Suprapubic skin (tissue), 4 donors: ENCODE measurements at regions not wholly inside any gene's neighbourhood (a gene's known extent, or its start where the extent isn't known, plus 50 kb on each side); places are given as distances from the start of the nearest gene placed in this dataset.

Experiments
- DNase-seq, 2 donors: peaks; one replicate each; pipeline ENCODE4 v3.0.0-alpha.2; 2019; ENCODE audit warnings: low spot score in 2 of 2
- H3K27ac ChIP-seq: fragments of 200-600 bp; sonication (generic); one replicate; pipeline ENCODE4 v1.5.1; 2019
- H3K27me3 ChIP-seq: fragments of 200-600 bp; sonication (generic); one replicate; pipeline ENCODE4 v1.5.1; 2019
- H3K36me3 ChIP-seq: fragments of 200-600 bp; sonication (generic); one replicate; pipeline ENCODE4 v1.5.1; 2019
- H3K4me1 ChIP-seq: fragments of 200-600 bp; sonication (generic); one replicate; pipeline ENCODE4 v1.5.1; 2019
- H3K4me3 ChIP-seq: fragments of 200-600 bp; sonication (generic); one replicate; pipeline ENCODE4 v1.5.1; 2019; ENCODE audit warnings: mild to moderate bottlenecking
- H3K9me3 ChIP-seq: fragments of 200-600 bp; sonication (generic); one replicate; pipeline ENCODE4 v1.5.1; 2019
- CTCF ChIP-seq, 2 donors: fragments of 200-600 bp in 1 of 2; fragments of 450-650 bp in 1 of 2; sonication (generic) in 1 of 2; IDR thresholded peaks; one replicate each; pipeline ENCODE4 v1.5.1; 2016 to 2019; ENCODE audit warnings: antibody characterized with exemption in 2 of 2, mild to moderate bottlenecking in 1 of 2, moderate library complexity in 1 of 2
- EP300 ChIP-seq: sonication (generic); formaldehyde crosslinking; IDR thresholded peaks from one replicate; pipeline ENCODE4 v1.6.1; 2017; ENCODE audit warnings: antibody characterized with exemption
- POLR2A ChIP-seq, 2 donors: fragments of 450-650 bp; IDR thresholded peaks; one replicate each; pipeline ENCODE4 v1.6.1; 2017; ENCODE audit warnings: antibody characterized with exemption in 2 of 2, mild to moderate bottlenecking in 2 of 2, moderate library complexity in 2 of 2
- POLR2AphosphoS5 ChIP-seq, 3 donors: sonication (generic); formaldehyde crosslinking; IDR thresholded peaks; one replicate each; pipeline ENCODE4 v1.6.1; 2017; ENCODE audit warnings: antibody characterized with exemption in 3 of 3
- WGBS: methylation state at CpG from one replicate; pipeline ENCODE4 v1.1.5; 2018; 5-methylcytosine and 5-hydroxymethylcytosine counted together

DNA sequence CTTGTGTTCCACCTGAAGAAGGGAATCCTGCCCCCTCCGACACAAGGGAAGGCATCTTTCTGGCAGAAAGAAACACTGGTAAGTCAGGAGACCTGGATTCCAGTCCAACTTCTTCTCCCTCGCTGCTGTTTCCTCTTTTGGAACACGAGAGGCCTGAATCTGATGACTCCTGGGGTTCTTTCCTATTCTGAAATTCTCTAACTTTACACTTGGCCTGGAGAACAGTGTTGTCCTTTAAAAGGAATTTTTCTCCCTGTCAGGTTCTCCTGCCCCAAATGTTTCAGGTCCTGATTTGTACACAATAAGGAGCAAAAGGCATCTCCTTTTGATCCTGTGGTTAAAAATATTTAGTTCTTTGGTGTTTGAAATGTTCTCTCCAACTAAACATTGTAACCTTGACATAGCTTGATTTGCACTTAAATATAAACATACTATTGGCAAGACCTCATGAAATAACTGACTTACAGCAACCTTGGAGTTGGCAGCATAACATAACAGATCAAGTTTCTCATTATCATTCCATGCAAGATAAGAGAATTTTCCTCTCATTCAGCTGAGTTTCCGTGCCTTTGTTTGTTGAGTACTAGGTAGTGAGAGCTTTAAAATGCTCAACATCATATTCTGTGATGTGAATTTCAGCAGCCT, 244.8 kb downstream of the COG6 start:
- TF ChIP-seq POLR2A (IDR thresholded peaks at IDR 0.05) (no peak), CTCF (IDR thresholded peaks at IDR 0.05) (no peak), EP300 (no peak), POLR2AphosphoS5 (IDR thresholded peaks at IDR 0.05) (no peak)
- WGBS, result 62% methylated on average over 4 of the region's 4 CpGs
- no peaks in the 10 kb centered on the region for H3K36me3 ChIP-seq
- H3K4me3 ChIP-seq, result no peak overlapping the region
- no peak overlapping the region for H3K27ac ChIP-seq
- no peaks in the 10 kb centered on the region for H3K27me3 ChIP-seq
- H3K4me1 ChIP-seq, result no peaks in the 10 kb centered on the region
- H3K9me3 ChIP-seq, result no peaks in the 10 kb centered on the region
- DNase-seq, result no peak

- no peaks in the 10 kb centered on the region for H3K4me1 ChIP-seq
- H3K27ac ChIP-seq, result no peak overlapping the region
- no peaks in the 10 kb centered on the region for H3K36me3 ChIP-seq
- no peaks in the 10 kb centered on the region for H3K27me3 ChIP-seq
- no peak for DNase-seq
- H3K9me3 ChIP-seq, result no peaks in the 10 kb centered on the region
- TF ChIP-seq EP300, result no peak
- no peak for TF ChIP-seq POLR2AphosphoS5 (IDR thresholded peaks at IDR 0.05)
- no peak for TF ChIP-seq POLR2A (IDR thresholded peaks at IDR 0.05)
- TF ChIP-seq CTCF (IDR thresholded peaks at IDR 0.05), result no peak
- H3K4me3 ChIP-seq, result no peak overlapping the region
- 93% methylated on average over 2 of the region's 2 CpGs for WGBS
Measured at GRCh38 chr13:39904959-39905358, 249.5 kb downstream of the COG6 start.

- H3K4me3 ChIP-seq, result no peak overlapping the region
- DNase-seq, result no peak
- H3K27me3 ChIP-seq, result no peaks in the 10 kb centered on the region
- H3K4me1 ChIP-seq, result peaks cover 20% of the 10 kb centered on the region
- no peaks in the 10 kb centered on the region for H3K9me3 ChIP-seq
- H3K27ac ChIP-seq, result no peak overlapping the region
- no peak for TF ChIP-seq POLR2A (IDR thresholded peaks at IDR 0.05)
- no peak for TF ChIP-seq POLR2AphosphoS5 (IDR thresholded peaks at IDR 0.05)
- no peak for TF ChIP-seq CTCF (IDR thresholded peaks at IDR 0.05)
- TF ChIP-seq EP300, result no peak
- H3K36me3 ChIP-seq, result no peaks in the 10 kb centered on the region
- WGBS, result 80% methylated on average over 3 of the region's 3 CpGs
Measured at GRCh38 chr13:39909634-39910033, 254.2 kb downstream of the COG6 start.

DNA sequence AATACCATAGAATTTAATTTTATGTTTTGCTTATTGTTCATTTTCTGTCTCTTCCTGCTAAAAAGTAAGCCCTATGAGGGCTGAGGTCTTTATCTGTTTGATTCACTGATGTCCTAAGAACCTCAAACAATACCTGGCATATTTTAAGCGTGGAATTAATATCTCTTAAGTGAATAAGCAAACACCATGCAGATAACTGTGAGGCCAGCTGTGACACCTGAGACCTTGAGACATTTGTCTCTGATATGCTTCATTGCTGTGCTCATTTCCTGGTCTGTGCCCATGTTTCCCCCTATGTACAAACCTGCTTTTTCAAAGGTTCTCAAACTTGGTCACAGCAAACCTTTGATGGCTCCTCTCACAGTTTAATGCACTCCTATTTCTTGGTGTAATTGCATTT, 254.6 kb downstream of the COG6 start:
- no peak overlapping the region for H3K4me3 ChIP-seq
- 88% methylated on average over 1 of the region's 1 CpG for WGBS
- H3K36me3 ChIP-seq, result no peaks in the 10 kb centered on the region

GRCh38 chr13:39910833-39911232, 255.4 kb downstream of the COG6 start:
- no peak for DNase-seq
- TF ChIP-seq CTCF (IDR thresholded peaks at IDR 0.05) (no peak), EP300 (no peak), POLR2A (IDR thresholded peaks at IDR 0.05) (no peak), POLR2AphosphoS5 (IDR thresholded peaks at IDR 0.05) (no peak)

More for the DNA sequence above, 254.6 kb downstream of the COG6 start:
- Histone ChIP-seq H3K27me3 (no peaks in the 10 kb centered on the region), H3K27ac (no peak overlapping the region), H3K9me3 (no peaks in the 10 kb centered on the region), H3K4me1 (peaks cover 24% of the 10 kb centered on the region)
- DNase-seq, result no peak
- TF ChIP-seq CTCF (IDR thresholded peaks at IDR 0.05) (no peak), POLR2AphosphoS5 (IDR thresholded peaks at IDR 0.05) (no peak), POLR2A (IDR thresholded peaks at IDR 0.05) (no peak), EP300 (no peak)

More at GRCh38 chr13:39910833-39911232, 255.4 kb downstream of the COG6 start:
- no peak overlapping the region for H3K4me3 ChIP-seq
- H3K36me3 ChIP-seq, result no peaks in the 10 kb centered on the region
- no peak overlapping the region for H3K27ac ChIP-seq
- peaks cover 25% of the 10 kb centered on the region for H3K4me1 ChIP-seq
- no peaks in the 10 kb centered on the region for H3K27me3 ChIP-seq
- no peaks in the 10 kb centered on the region for H3K9me3 ChIP-seq
